GM19397 (cell line): ENCODE measurements at regions not wholly inside any gene's neighbourhood (a gene's known extent, or its start where the extent isn't known, plus 50 kb on each side); places are given as distances from the start of the nearest gene placed in this dataset.

ENCODE experiments used
- ATAC-seq: cut with Tn5 transposase; IDR thresholded peaks from one replicate; pipeline ENCODE4 v1.9.1; 2021; ENCODE audit warnings: mild to moderate bottlenecking, moderate library complexity; ENCODE audit not compliant: unreplicated experiment

DNA sequence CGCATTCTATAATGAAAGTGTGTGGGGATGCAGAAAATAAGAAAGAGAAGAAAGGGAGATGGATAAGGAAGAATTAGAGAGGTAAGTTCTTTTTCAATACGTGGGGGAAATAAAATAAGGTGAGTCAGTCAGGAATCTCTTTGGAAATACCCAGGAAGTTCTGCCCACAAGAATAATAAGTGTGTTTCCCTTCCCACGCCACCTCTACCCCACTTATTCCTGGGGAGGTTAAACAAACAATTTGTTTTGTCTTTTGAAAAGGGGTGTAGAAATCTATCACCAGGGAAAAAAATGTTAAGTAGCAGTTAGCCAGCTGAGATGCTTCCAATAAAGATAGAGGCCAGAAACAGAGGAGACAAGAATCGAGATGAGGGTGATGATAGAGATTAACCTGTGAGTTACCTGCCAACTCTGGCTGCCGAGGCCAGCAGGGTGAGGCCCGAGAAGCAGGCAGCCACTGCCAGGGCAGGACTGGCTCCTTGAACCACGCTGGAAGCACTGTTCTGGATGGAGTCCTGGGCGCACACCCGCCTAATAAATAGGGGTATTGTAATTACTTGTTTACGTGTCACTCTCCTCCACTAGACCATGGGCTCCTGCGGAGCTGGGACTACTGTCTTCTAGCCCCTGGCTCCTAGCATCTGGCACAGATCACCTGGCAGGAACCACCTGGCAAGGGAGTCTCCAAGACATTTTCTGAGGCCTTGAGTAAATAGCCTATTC lies 191.3 kb downstream of the FGFR2 start:
- ATAC-seq: no peak

DNA sequence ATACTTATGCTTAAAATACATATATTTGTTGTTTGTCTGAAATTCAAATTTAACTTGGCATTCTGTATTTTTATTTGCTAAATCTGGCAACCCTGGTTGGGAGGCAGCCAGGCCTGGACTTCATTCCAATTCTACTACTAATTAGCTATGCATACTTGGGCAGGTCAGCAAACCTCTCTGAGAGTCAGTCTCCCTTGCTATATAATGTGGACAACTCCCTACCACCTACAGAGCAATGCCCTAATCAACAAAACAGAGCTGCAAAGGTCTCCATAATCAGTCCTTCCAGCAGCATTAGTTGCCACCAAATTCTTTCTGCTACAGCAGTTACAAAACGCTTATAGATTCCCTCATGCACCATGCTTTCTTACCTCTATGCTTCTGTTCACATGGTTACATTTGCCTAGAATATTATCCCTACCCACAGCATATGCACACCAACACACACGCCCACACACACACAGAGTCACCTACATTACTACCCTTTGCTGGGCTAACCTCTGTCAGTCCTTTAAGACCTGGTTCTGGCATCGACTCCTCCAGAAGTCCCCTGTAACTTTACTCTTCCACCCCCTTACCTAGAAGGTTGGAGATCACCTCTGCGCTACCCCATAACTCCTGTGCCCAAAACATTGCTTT lies 188.7 kb downstream of the FGFR2 start:
- no peak for ATAC-seq

DNA sequence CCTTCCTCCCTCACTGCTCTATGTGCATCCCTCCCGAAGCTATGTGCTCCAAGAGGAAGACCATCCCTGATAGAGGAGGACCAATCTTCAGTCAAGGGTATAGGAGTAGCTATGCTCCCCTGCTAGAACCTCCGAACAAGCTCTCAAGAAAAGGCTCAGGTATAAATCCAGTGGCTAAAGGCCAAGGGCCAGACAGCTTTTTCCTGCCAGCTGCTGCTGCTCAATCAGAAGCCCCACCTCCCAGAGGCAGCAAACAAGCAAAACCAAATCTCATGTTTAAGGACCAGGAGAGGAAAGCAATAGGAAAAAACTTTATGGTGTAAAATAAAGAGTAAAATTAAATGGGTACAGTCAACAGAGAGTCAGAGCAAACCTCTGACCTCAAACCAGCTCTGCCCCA lies 187.2 kb downstream of the FGFR2 start:
- no peak for ATAC-seq

DNA sequence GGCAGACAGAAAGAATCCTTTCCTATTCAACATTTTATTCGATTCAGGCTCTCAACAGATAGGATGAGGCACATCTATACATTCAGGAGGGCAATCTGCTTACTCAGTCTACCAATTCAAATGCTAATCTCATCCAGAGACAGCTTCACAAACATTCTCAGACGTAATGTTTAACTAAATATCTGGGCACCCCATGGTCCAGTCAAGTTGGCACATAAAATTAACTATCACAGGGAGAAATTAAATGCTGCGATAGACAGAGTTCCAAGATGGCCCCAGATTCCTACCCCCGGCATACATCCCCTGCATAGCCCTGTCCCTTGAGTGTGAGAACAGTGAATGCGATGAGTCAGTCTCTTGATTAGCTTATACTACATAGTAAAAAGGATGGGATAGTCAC lies 184.3 kb downstream of the FGFR2 start:
- no peak for ATAC-seq

DNA sequence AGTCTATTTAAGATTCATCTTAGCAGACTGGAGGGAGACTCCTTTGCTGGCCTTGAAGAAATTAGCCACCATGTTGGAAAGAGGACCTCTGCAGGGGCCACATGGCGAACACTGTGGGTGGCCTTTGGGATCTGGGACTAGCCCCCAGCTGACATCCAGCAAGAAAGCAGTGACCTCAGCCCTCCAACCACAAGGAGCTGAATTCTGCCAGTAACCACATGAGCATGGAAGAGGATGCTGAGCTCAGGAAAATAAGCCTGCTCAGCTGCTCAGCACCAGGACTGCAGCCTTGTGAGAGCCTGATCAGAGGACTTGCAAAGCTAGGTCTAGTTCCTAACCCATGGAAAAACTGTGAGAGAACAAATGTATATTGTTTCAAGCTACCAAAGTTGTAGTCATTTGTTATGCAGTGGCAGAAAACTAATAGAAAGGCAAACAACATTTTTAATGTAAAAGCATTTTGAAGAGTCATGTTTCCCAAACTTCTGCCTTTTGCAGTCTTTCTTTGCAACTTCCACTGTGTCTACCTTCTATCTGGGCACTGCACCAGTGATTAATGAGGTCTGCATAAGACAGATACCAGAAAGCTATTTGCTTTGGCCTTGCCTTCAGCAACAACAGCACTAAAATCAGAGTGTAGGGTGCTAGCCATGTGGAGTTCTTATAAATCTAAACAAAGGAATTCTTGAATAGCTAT lies 183.7 kb downstream of the FGFR2 start:
- no peak for ATAC-seq

DNA sequence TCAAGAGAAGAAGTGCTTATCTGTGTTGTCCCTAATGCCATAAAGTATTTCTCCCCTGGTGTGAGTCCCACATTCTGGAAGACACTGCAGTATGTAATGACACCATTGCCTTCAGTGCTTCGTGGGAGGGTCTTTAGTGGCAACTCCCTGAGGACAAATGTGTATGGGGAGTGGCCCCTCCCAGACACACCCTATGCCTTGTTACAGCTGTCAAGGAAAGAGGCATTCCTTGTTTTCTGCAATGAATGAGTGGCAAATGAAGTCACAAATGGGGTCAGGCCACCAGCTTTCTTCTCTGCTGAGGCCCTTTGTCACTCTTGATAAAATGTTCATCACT lies 183.2 kb downstream of the FGFR2 start:
- no peak for ATAC-seq

DNA sequence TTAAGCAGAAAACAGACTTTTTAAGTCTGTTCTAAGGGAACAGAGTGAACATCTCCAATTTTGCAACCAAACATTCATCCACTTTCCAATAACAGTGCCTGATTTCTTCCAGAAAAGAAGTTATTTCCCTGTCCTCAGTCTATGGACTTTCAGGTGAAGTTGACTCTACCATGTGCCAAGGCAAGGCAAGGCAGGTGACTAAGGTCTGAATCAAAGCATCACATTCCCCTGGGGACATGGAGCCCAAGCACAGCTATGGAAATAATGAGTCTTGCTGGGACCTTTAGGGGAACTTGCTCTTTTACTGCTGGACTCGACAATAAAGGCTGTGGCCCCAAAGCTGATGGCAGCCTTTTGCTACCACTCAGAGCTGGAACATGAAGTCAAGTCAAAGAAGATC lies 182.2 kb downstream of the FGFR2 start:
- ATAC-seq: no peak

- ATAC-seq: no peak
These were observed 180.9 kb downstream of the FGFR2 start for GRCh38 chr10:121417298-121417697.

DNA sequence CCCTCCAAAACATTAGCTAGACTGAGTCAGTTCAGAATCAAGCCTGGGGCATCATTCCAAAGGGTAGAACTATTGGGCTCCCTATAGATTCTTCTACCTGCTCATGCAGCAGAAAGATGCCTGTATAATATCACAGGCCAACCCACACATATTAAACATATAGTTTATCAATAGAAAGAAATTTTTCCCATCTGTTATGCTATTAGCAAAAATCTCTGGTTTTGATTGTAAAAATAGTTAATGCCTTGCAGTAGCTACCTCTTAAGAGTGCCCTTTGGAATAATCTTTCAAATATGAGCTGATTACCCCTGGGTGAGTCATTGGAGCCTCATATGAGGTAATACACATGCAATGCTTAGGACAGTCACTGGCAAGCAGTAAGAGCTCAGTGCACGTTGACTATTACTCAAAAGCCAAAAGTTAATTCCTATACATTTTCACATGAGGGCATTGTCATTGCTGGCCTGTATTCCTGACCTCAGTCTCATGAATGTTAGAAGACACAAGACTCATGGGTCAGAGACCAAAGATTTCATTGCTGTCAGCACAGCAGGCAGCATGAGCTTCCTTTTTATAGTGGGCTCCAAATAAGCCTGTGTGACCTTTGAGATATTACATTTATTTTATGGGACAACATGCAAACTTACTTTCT lies 180.0 kb downstream of the FGFR2 start:
- no peak for ATAC-seq

- no peak for ATAC-seq
These were observed 178.2 kb downstream of the FGFR2 start for GRCh38 chr10:121420006-121420405.

- ATAC-seq: no peak
These were observed 176.1 kb downstream of the FGFR2 start for GRCh38 chr10:121422096-121422495.

GRCh38 chr10:121425623-121426022 lies 172.6 kb downstream of the FGFR2 start:
- no peak for ATAC-seq

- ATAC-seq: no peak
These were observed 171.9 kb downstream of the FGFR2 start for GRCh38 chr10:121426307-121426706.
